Peyer's patch (tissue), 4 donors: ENCODE measurements at regions not wholly inside any gene's neighbourhood (a gene's known extent, or its start where the extent isn't known, plus 50 kb on each side); places are given as distances from the start of the nearest gene placed in this dataset.

ENCODE experiments used
- CTCF ChIP-seq, 6 experiments: fragments of 450-650 bp in 4 of 6; fragments of 200-600 bp in 2 of 6; sonication (generic) in 1 of 6; IDR thresholded peaks; one replicate each; pipeline ENCODE4 v1.5.1; 2017 to 2019; ENCODE audit warnings: antibody characterized with exemption in 6 of 6, mild to moderate bottlenecking in 3 of 6, moderate library complexity in 1 of 6
- POLR2A ChIP-seq, 2 donors: fragments of 450-650 bp; IDR thresholded peaks; one replicate each; pipeline ENCODE4 v1.5.1; 2017; ENCODE audit warnings: antibody characterized with exemption in 2 of 2, mild to moderate bottlenecking in 2 of 2, moderate library complexity in 2 of 2

GRCh38 chr17:53118948-53119347, 703.8 kb upstream of the KIF2B start:
- no peak for TF ChIP-seq CTCF (IDR thresholded peaks at IDR 0.05)
- TF ChIP-seq POLR2A (IDR thresholded peaks at IDR 0.05) = no peak
